22Rv1 (cell line): ENCODE measurements at regions not wholly inside any gene's neighbourhood (a gene's known extent, or its start where the extent isn't known, plus 50 kb on each side); places are given as distances from the start of the nearest gene placed in this dataset.

Experiments used
- H3K27ac ChIP-seq: fragments of 450-650 bp; 2 replicates; pipeline ENCODE4 v1.5.1; 2017
- ZFX ChIP-seq: fragments of 450-650 bp; IDR thresholded peaks from 2 replicates; pipeline ENCODE4 v1.6.1; 2017; ENCODE audit warnings: antibody characterized with exemption, borderline replicate concordance
- TF ChIP-seq, protein P1 (sequence below): fragments of 450-650 bp; IDR thresholded peaks from 2 replicates; pipeline ENCODE4 v1.5.1; 2017; ENCODE audit warnings: mild to moderate bottlenecking

DNA sequence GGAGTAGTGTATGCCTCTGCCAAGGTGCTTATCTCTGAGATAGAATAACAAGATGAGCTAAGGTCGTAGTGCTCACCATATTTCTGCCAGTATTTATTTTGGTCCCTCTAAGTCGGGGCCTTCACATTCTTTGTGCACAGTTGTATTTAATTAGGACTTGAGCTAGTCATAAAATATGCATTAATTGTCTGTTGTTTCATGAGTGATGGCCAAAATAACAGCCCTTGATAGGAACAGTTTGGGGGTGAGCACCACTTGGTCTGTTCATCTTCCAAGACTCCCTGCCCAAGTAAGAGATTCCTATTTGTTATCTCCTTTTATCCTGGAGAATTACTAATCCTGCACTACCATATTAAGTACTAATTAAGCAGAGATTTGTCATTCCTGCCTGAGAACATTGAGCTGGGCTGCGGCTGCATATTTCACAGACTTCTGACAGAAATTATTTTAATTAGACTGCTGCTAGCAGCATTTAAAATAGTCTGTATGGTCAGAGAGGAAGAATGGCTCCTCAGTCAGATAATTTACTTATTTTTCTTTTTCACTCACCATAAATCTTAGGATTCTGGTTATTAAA is 435.1 kb downstream of the MTX2 start:
- TF ChIP-seq ZFX: no peak
- TF ChIP-seq, protein P1, sequence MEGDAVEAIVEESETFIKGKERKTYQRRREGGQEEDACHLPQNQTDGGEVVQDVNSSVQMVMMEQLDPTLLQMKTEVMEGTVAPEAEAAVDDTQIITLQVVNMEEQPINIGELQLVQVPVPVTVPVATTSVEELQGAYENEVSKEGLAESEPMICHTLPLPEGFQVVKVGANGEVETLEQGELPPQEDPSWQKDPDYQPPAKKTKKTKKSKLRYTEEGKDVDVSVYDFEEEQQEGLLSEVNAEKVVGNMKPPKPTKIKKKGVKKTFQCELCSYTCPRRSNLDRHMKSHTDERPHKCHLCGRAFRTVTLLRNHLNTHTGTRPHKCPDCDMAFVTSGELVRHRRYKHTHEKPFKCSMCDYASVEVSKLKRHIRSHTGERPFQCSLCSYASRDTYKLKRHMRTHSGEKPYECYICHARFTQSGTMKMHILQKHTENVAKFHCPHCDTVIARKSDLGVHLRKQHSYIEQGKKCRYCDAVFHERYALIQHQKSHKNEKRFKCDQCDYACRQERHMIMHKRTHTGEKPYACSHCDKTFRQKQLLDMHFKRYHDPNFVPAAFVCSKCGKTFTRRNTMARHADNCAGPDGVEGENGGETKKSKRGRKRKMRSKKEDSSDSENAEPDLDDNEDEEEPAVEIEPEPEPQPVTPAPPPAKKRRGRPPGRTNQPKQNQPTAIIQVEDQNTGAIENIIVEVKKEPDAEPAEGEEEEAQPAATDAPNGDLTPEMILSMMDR: no peak
- H3K27ac ChIP-seq: no peak overlapping the region

DNA sequence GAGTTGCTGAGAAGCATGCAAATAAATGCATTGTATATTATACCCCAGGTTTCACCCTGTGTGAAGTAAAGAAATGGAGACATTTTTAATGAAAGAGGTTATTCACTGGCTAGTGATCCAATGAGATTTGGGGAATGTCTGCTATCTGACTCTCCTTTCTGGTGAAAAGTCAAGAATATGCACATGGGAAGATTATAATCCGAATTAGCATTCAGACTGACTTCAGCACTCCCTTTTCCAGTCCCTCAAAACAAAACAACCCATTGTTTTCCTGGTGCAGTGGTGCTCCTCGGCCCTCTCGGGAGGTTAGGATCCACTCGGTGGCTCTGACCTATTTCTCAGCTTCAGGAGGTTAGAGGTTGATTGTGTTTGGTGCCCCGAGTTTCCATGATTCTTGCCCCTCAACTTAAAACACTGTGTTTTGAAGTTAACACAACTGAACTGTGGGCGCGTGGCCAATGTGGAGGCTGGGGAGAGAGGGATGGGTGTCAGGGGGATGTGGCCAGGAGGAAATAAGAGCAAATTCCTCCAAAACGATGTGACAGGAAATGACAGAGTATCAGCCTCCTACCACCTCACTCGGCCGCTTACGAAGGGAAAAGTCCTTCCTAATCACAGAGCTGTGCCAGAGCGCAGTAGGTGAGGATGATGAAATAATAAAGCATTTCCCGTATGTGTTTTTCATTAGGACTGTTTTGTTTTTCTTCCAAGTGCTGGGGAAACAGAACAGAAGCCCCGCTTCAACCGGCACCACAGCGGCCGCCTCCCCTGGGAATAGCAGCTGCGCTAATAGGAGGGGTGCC is 440.1 kb downstream of the MTX2 start:
- TF ChIP-seq ZFX: no peak
- TF ChIP-seq, protein P1: no peak
- no peak overlapping the region for H3K27ac ChIP-seq

DNA sequence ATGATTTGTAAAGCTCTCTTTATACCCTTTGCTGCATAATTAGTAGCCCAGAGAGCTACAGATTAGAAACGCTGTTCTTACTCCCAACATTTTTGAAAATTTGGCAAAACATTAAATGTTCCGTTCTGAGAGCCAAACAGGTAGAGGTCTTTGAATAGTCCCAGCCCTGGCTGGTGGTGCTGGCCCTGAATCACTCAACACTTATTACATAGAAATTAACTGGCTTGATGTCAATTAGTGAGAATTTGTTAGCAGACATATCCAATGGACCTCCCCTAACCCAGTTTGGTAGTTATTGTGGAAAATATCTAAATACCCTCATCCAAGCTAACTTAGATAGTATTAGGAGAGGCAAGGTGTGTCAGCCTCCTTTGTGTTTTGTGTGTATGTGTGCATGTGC is 440.7 kb downstream of the MTX2 start:
- no peak overlapping the region for H3K27ac ChIP-seq
- TF ChIP-seq ZFX: no peak
- TF ChIP-seq, protein P1: no peak

DNA sequence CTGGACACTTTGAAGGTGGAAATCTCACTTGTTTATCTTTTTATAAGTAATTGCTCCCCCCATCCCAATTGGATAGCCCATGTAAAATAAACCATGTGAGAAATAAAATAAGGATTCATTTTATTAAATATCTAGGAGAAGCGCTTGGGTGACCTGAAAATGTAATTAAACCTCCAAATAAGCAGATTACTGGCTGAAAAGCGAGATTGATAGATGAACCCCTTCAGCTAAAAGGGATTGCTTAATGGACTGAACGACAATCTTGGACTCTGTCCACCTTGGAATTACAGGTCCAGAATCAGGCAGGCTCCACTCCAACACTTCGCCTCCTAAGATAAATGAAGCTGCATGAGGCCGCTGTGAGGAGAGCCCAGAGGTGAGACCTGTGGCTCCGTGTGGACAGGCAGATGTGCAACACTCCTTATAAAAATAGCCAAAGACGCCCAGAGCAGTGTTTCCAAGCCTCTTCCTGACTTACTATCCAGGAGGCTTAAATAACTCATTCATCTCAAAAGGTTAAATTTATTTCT is 441.5 kb downstream of the MTX2 start:
- no peak for TF ChIP-seq ZFX
- TF ChIP-seq, protein P1: no peak
- no peak overlapping the region for H3K27ac ChIP-seq

DNA sequence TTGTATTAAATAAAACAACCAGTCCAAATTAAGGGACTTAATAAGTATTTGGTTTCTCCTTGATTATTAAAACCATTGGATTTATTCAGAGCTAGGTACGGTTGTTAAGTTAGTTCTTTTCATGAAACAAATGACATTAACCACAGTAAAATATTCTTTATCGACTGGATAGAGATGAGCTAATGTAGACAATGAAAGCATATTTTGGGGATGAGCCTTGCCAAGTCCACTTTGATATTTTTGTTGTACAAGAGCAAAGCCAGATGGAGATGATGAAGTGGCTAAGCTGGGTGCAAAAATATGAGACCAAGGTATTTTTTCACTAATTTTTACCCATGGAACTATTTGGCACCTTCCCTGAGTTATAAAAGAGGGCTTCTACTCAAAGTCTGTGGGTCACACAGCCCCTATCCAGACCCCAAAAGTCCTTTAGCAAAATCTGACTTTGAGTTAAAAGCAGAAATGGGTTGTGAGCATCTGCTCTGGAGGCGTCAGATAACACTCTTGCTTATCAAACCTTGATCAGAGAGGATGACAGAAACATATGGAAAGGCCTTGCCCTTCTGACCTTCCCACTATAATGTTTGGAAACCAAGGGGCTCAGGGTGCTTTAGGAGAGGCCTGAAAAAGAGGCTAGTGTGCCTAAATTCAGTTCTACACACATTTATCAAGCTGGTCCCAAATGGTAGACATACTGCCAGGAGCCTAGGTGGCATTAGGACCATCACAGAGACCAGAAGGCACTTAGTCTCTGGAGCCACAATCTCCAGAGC is 456.8 kb downstream of the MTX2 start:
- H3K27ac ChIP-seq: no peak overlapping the region
- no peak for TF ChIP-seq ZFX

DNA sequence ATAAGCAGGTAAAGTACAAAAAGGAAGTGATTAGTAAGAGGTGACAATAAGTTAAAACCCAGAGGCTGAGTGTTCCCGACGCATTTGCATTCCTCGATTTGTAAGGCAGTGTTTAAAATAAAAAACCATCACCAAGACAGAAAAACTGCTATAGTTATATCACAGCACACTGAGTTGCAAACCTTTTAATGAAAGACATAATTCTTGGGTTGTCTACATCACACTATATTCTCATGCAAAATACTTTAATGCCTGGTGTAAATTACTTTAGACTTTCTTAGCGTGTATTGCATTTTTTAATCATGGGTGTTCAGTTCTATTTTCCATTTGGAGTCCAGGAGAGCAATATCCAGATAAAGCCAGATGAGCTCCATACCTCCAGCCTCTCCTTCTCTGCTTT is 458.5 kb downstream of the MTX2 start:
- TF ChIP-seq, protein P1: no peak
- TF ChIP-seq ZFX: no peak

DNA sequence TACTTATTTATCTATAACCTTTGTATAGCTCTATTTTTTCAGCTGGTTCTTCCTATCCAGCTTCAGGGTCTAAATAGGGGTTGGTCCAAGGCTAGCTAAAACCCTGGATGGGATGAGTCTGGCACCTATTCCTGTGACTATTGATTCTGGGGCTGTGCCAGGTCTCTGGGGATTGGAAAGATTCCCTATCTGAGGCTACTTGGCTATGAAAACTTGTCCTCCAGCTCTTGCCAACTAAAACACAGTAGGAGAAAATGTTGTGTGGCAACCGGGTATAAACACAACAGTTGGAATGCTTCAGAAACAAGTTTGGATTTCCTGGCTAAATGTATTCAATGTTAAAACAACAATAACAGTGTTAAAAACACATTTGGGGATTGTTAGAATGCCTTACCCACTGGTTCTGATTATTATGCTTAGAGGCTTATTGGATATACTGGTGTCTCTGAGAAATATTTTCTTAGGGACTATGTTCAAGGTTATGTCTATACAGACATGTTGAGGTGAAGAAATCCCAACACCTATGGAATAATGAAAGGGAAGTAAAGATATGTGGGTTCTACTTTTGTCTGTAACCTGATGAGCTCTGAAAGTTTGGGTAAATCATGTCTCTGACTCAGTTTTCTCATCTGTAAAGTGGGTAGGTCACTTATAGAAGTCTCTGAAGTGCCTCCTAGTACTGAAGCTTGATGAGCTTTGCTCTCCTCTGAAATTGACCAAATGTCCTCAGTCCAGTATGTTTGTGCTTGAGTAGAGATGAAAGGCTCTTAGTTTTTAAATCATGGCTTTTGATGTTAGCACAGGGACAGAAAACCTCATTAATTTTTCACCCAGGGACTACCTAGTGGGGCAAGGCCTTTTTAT is 460.7 kb downstream of the MTX2 start:
- TF ChIP-seq, protein P1: no peak
- no peak for TF ChIP-seq ZFX

More for the DNA sequence above, 458.5 kb downstream of the MTX2 start:
- no peak overlapping the region for H3K27ac ChIP-seq

More for the DNA sequence above, 460.7 kb downstream of the MTX2 start:
- H3K27ac ChIP-seq: no peak overlapping the region
